Fibroblast of lung (primary cell): ENCODE measurements at regions not wholly inside any gene's neighbourhood (a gene's known extent, or its start where the extent isn't known, plus 50 kb on each side); places are given as distances from the start of the nearest gene placed in this dataset.

Experiments
- DNase-seq, 2 donors: peaks; one replicate each; pipeline versions ENCODE4 v3.0.0 to v3.0.0-alpha.2; 2010; ENCODE audit warnings: low read depth in 2 of 2
- H2AFZ ChIP-seq: 2 replicates; pipeline ENCODE4 v1.5.1; 2012; ENCODE audit warnings: low read length, control low read depth, inconsistent platforms
- H3K27ac ChIP-seq: 2 replicates; pipeline ENCODE4 v1.5.1; 2011; ENCODE audit warnings: low read length, control low read depth; ENCODE audit not compliant: insufficient read depth
- H3K27me3 ChIP-seq: 2 replicates; pipeline ENCODE4 v1.5.1; 2011; ENCODE audit warnings: mild to moderate bottlenecking, low read length; ENCODE audit not compliant: control insufficient read depth, insufficient read depth
- H3K36me3 ChIP-seq: 2 replicates; pipeline ENCODE4 v1.5.1; 2011; ENCODE audit warnings: low read length; ENCODE audit not compliant: control insufficient read depth, insufficient read depth
- H3K4me1 ChIP-seq: 2 replicates; pipeline ENCODE4 v1.5.1; 2011; ENCODE audit warnings: low read length; ENCODE audit not compliant: control insufficient read depth, insufficient read depth; ENCODE audit errors: extremely low read depth
- H3K4me2 ChIP-seq: 2 replicates; pipeline ENCODE4 v1.5.1; 2011; ENCODE audit warnings: low read length, control low read depth; ENCODE audit not compliant: insufficient read depth; ENCODE audit errors: extremely low read depth
- H3K4me3 ChIP-seq, 4 experiments: fragments of 200-600 bp in 1 of 4; sonication (generic) in 1 of 4; replicated peaks in 1 of 4; 2 replicates each; pipeline ENCODE4 v1.5.1; 2011 to 2016; ENCODE audit warnings: low read length in 4 of 4, low read depth in 3 of 4, mild to moderate bottlenecking in 3 of 4, control low read depth in 2 of 4, inconsistent platforms in 1 of 4, mixed read lengths in 1 of 4; ENCODE audit not compliant: insufficient read depth in 1 of 4; ENCODE audit errors: control extremely low read depth in 1 of 4
- H3K79me2 ChIP-seq: 2 replicates; pipeline ENCODE4 v1.5.1; 2012; ENCODE audit warnings: mild to moderate bottlenecking, low read length, inconsistent platforms; ENCODE audit not compliant: control insufficient read depth, insufficient read depth
- H3K9ac ChIP-seq: 2 replicates; pipeline ENCODE4 v1.5.1; 2011; ENCODE audit warnings: mild to moderate bottlenecking, low read length, control low read depth; ENCODE audit not compliant: insufficient read depth
- H3K9me3 ChIP-seq: 2 replicates; pipeline ENCODE4 v1.5.1; 2012; ENCODE audit warnings: low read depth, low read length; ENCODE audit not compliant: control insufficient read depth, insufficient read depth
- H4K20me1 ChIP-seq: 2 replicates; pipeline ENCODE4 v1.5.1; 2011; ENCODE audit warnings: low read length; ENCODE audit not compliant: control insufficient read depth, insufficient read depth; ENCODE audit errors: extremely low read depth
- EZH2 ChIP-seq: IDR thresholded peaks from 2 replicates; pipeline ENCODE4 v1.5.1; 2012; ENCODE audit warnings: low read length, control low read depth, mild to moderate bottlenecking; ENCODE audit errors: missing control alignments
- TF ChIP-seq, protein P1 (sequence below), 2 donors: IDR thresholded peaks in 1 of 2; conservative IDR thresholded peaks in 1 of 2; 1 replicate in 1 of 2; 2 replicates in 1 of 2; pipeline ENCODE4 v1.5.1; 2011 to 2012; ENCODE audit warnings: low read length in 2 of 2, control low read depth in 1 of 2, inconsistent platforms in 1 of 2, low read depth in 1 of 2, mild to moderate bottlenecking in 1 of 2

DNA sequence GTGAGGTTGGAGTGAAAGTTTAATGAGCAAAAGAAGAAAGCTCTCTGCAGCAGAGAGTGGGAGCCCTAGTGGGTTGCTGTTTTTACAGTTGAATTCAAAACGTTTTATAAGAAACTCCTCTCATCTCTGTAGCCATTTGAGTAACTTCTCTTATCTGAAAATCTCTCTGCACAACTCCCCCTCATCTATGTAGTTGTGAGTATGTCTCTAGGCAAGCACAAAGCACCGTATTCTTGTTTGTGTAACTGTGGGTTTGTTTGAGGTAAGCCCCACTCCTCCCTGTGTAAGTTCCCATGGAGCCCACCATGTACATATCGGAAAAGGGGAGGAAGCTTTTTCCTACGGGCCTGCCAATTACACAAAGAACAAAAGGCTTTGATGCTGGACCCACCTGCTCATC lies 56.5 kb upstream of the GOLGA6L2 start:
- Histone ChIP-seq H3K79me2 (no peaks in the 10 kb centered on the region), H3K4me1 (no peaks in the 10 kb centered on the region), H3K4me2 (no peak overlapping the region), H3K4me3 (no peak overlapping the region), H3K36me3 (no peaks in the 10 kb centered on the region), H3K27me3 (no peaks in the 10 kb centered on the region), H3K9ac (no peak overlapping the region), H2AFZ (no peak overlapping the region), H3K9me3 (no peaks in the 10 kb centered on the region), H4K20me1 (no peaks in the 10 kb centered on the region), H3K27ac (no peak overlapping the region)
- DNase-seq, result no peak
- TF ChIP-seq, protein P1, sequence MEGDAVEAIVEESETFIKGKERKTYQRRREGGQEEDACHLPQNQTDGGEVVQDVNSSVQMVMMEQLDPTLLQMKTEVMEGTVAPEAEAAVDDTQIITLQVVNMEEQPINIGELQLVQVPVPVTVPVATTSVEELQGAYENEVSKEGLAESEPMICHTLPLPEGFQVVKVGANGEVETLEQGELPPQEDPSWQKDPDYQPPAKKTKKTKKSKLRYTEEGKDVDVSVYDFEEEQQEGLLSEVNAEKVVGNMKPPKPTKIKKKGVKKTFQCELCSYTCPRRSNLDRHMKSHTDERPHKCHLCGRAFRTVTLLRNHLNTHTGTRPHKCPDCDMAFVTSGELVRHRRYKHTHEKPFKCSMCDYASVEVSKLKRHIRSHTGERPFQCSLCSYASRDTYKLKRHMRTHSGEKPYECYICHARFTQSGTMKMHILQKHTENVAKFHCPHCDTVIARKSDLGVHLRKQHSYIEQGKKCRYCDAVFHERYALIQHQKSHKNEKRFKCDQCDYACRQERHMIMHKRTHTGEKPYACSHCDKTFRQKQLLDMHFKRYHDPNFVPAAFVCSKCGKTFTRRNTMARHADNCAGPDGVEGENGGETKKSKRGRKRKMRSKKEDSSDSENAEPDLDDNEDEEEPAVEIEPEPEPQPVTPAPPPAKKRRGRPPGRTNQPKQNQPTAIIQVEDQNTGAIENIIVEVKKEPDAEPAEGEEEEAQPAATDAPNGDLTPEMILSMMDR (conservative IDR thresholded peaks at IDR 0.05 in 1 of 2, IDR thresholded peaks at IDR 0.05 in 1 of 2; ENCODE audit: low read depth in 1 of 2, low read length in 2 of 2), result no peak
- TF ChIP-seq EZH2, result no peak

DNA sequence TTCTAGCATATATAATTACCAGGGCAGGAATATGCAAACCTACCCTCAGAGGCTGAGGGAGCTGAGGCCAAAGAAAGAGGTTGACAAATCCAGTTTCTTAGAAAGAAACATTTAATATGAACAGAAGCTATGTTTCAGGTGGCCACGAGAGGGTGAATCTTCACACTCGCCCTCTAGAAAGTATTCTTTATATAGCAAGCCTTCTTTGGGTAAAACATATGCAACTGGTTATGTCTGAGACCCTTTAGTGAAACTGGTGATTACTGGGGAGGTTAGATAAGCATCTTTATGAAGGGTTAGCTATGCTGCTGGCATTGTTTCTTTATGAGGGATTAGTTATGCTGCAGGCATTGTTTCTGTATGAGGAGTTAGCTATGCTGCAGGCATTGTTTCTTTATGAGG lies 50.7 kb upstream of the GOLGA6L2 start:
- no peaks in the 10 kb centered on the region for H4K20me1 ChIP-seq
- H2AFZ ChIP-seq, result no peak overlapping the region
- TF ChIP-seq, protein P1 (conservative IDR thresholded peaks at IDR 0.05 in 1 of 2, IDR thresholded peaks at IDR 0.05 in 1 of 2; ENCODE audit: low read depth in 1 of 2, low read length in 2 of 2), result peak; percentile 16 to 32
- TF ChIP-seq EZH2, result no peak
- H3K27ac ChIP-seq, result no peak overlapping the region
- H3K79me2 ChIP-seq, result no peaks in the 10 kb centered on the region
- no peak overlapping the region for H3K4me3 ChIP-seq
- H3K36me3 ChIP-seq, result no peaks in the 10 kb centered on the region
- no peak overlapping the region for H3K9ac ChIP-seq
- DNase-seq, result peak in 1 of 2 donors; percentile 2
- H3K9me3 ChIP-seq, result no peaks in the 10 kb centered on the region
- no peaks in the 10 kb centered on the region for H3K27me3 ChIP-seq
- H3K4me2 ChIP-seq, result no peak overlapping the region
- no peaks in the 10 kb centered on the region for H3K4me1 ChIP-seq
